GM19463 (cell line): ENCODE measurements at regions not wholly inside any gene's neighbourhood (a gene's known extent, or its start where the extent isn't known, plus 50 kb on each side); places are given as distances from the start of the nearest gene placed in this dataset.

Experiments used
- ATAC-seq: cut with Tn5 transposase; IDR thresholded peaks from one replicate; pipeline ENCODE4 v1.9.1; 2021; ENCODE audit warnings: mild to moderate bottlenecking, moderate library complexity; ENCODE audit not compliant: unreplicated experiment

DNA sequence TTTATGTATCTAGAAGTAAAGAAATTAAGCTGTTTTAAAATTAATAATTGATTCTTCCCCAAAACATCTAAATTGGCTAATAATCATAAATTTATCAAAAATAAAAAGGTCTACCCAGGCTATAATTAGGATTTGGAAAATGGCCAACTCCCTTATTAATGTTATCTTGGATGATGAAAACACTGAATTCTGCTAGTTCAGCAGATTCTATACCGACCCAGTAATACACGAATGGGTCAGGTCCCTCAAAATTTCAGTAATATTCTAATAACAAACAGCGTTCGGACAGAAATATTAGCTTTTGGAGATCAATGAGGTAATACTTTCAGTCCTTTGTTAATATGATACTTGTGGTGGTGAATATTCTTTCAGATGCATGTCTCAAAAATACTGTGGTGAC is 360.7 kb upstream of the MGMT start:
- no peak for ATAC-seq

GRCh38 chr10:129107525-129107924 is 359.5 kb upstream of the MGMT start:
- ATAC-seq, result no peak

- ATAC-seq, result no peak
Observed at GRCh38 chr10:129108378-129108777, 358.7 kb upstream of the MGMT start.

DNA sequence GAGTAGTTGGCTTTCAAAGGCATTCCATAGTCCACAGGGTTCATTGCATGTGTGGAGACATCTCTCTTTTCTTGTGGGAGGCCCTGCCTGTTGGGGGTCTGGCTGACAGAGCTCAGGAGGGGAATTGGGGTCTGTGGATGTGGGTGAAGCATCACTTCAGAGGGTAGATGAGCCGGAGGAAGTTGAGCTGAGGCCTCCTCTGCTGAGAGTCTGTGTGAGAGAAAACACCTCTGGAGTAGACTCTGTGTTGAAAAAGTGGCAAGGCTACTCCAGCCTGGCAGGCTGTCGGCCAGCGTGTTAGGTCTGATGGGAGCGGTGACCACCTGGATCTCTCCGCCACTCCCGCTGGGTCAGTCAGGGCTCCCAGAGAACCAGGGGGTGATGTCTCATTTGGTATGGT is 358.0 kb upstream of the MGMT start:
- no peak for ATAC-seq

DNA sequence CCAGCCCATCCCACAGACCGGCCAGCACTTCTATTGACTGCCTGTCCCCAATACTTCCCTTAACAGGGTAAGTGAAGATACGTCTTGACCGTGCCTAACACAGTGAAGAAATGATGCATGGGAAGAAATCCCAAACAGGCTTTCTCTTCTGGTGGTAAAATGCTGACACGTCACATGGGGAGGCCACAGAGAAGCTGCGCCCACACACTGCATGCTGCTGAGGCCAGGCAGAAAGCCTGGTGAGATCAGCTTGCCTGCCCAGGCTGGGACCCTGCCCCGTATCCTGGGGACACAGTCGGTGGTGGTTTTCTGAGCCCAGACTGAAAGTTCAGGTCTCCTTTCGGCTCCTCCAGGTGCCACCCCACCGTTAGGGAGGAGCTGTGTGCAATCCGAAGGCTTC is 356.3 kb upstream of the MGMT start:
- ATAC-seq, result no peak

DNA sequence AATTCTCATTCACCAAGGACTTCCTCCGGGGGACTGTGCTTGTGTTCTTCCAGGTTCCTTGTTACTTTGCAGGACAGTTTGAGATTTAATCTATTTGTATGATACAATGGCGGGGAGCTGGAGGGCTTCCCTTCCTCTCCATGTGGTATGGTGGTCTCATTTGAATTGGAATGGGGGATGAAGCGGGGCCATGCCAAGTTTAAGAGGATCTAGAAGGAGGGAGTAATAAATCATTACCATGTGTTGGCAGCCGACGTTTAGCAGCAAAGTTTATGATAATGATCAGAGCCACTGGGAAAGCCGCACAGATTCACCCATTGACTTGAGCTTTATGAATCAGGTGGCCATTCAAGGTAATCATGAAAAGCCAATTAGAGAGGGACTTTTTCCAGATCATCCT is 355.1 kb upstream of the MGMT start:
- no peak for ATAC-seq

GRCh38 chr10:129114588-129114987 is 352.5 kb upstream of the MGMT start:
- ATAC-seq, result no peak

DNA sequence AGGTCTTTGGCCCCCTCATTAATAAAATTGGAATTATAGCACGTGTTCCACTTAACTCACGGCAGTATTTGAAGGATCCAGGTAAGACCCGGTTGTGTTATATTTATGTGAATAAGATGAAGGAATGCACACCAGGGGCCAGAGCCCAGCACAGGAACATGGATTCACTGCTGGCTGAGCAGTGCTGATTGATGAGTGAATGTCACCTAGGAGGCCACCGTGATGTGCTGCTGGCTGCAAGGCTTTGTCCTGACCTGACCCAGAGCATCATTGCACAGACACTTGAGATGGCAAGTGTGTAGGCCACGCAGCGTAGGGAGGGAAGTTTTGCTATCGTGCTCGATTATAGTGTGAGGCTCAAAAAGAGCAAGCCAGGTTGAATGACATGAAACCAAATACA is 350.7 kb upstream of the MGMT start:
- no peak for ATAC-seq

DNA sequence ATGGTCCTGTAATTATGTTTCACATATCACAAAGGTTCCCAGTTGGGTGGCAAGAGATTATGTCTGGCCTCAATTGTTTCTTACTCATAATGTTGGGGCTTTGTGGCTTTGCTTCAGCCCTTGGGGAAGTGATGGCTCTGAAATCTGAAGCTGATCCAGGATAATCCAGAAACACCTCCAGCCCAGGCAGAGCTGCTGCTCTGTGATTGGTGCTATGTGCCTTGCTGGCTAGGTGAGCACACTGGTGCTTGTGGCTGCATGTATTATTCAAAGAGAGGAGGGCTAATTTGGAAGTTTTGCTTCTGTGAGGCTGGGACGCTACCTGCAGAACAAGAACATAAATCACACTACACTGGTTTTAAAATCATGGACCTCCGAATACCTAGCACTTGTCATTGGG is 346.6 kb upstream of the MGMT start:
- ATAC-seq, result no peak

DNA sequence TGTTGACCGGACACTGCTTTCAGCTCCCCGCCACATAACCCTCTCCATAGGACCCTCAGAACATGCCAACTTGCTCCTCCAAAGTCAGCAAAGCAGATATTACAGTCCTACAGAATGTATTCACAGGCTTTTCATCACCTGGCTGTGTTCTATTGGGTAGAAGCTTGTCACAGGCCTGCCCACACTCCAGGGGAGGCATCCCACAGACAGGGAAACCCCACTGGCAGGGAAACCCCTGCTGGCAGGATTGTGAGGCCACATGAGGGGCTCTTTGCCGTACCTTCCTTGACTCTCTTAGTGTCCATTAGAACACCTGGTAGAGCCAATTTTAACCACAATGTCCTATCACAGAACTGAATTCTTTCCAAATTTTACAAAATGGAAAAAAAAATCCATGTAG is 344.2 kb upstream of the MGMT start:
- no peak for ATAC-seq

GRCh38 chr10:129123428-129123827 is 343.6 kb upstream of the MGMT start:
- ATAC-seq, result no peak

DNA sequence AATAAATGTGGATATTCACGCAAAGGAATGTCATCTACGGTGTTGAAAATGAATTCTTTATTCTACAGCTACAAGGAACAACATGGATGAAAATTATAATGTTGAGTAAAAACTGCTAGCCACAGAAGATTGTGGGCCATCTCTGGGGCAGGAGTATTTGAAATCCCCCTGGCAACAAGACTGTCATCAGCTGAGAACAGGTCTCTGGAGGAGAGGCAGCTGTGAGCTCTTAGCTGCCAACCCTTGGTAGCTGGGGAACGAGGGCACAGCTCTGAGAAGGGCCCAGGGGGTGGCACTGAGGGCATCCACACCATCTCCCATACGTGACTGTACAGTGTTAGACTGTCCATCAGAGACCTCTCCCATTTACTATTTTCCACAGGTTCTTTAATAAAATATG is 340.1 kb upstream of the MGMT start:
- no peak for ATAC-seq

- ATAC-seq, result no peak
Observed at GRCh38 chr10:129131457-129132132, 335.4 kb upstream of the MGMT start.

DNA sequence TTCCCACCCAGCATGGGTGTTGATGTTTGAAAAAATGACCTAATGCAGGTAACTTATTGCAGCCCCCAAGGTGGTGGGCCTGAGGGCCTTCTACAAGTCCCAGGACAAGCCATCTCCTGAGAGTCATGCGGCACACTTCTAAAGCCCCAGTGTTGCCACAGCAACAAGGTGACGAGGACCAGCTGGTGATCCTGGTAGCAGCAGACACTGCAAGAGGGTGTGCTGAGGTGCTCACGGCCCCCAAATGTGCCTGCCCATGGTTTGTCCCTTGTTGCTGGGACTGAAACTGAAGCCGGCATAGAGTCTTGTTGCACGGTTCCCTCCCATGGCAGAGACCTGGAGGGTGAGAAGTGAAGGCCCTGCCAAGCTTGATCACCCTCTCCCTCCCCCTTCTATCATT is 333.2 kb upstream of the MGMT start:
- no peak for ATAC-seq

- no peak for ATAC-seq
Observed at GRCh38 chr10:129134371-129134770, 332.7 kb upstream of the MGMT start.

- ATAC-seq, result no peak
Observed at GRCh38 chr10:129135624-129136023, 331.4 kb upstream of the MGMT start.

GRCh38 chr10:129136074-129136473 is 331.0 kb upstream of the MGMT start:
- ATAC-seq, result no peak

GRCh38 chr10:129136951-129137350 is 330.1 kb upstream of the MGMT start:
- ATAC-seq, result no peak

- ATAC-seq, result no peak
Observed at GRCh38 chr10:129140921-129141885, 325.8 kb upstream of the MGMT start.

DNA sequence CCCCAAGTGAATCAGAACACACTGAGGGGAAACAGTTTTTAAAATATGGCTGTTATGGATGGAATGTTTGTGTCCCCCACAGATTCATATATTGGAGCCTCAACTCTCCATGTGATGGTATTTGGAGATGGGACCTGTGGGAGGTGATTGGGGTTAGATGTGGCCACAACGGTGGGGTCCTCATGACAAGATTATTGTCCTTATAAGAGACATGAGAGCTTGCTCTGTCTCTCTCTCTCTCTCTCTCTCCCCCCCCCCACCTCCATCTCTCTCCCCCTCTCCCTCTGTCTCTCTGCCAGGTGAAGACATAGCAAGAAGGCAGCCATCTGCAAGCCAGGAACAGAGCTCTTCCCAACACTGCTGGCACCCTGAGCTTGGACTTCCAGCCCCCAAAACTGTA is 315.8 kb upstream of the MGMT start:
- ATAC-seq, result no peak

GRCh38 chr10:129156406-129156805 is 310.6 kb upstream of the MGMT start:
- no peak for ATAC-seq

DNA sequence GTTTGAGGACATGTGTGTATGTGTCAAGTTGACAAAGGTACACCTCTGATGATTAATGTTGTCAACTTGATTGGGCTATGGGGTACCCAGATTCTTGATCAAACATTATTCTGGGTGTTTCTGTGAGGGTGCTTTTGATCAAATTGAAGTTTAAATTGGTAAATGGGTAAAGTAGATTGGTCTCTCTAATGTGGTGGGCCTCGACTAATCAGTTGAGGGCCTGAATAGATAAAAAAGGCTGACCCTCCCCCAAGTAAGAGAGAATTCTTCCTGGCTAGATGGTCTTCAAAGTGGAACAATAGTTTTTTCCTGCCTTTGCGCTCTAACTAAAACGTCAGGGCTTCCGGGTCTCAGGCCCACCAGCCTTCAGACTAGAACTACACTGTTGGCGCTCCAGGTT is 309.9 kb upstream of the MGMT start:
- no peak for ATAC-seq
